Fibroblast of gingiva (primary cell): ENCODE measurements at regions not wholly inside any gene's neighbourhood (a gene's known extent, or its start where the extent isn't known, plus 50 kb on each side); places are given as distances from the start of the nearest gene placed in this dataset.
"Not testable (repeated sequence)": the region's sequence is repeated elsewhere in the genome, so short reads cannot be mapped to it uniquely, and the experiment has no call there.

Experiments used
- DNase-seq: peaks from one replicate; pipeline ENCODE4 v3.0.0-alpha.2; 2011; ENCODE audit warnings: low read depth

DNA sequence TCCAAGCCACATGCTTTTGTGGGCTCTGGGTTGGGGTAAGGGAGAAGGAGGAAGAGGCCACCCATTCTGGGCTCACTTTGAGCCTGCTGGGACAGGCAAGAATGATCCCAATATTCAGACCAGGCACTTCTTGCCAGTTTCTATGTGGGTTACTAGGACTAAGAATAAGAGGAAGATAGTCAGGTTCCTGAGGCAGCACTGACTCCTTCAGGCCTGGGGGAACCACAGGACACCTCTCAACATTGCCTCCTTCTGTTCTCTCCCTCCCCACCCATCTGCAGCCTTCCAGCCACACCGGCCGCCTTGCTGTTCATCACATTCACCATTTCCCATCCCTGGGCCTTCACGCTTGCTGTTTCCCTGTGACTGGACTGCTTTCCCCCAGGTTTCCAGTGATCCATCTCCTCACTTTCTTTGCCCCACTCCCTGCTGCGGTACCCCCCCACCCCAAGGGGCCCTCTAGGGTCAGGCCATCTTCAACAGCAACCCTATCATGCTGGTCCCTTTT lies 69.2 kb upstream of the SIRPA start:
- no peak for DNase-seq

- DNase-seq: no peak
Observed at GRCh38 chr20:1825507-1825906, 69.7 kb upstream of the SIRPA start.

- no peak for DNase-seq
Observed at GRCh38 chr20:1824834-1825233, 70.4 kb upstream of the SIRPA start.

DNA sequence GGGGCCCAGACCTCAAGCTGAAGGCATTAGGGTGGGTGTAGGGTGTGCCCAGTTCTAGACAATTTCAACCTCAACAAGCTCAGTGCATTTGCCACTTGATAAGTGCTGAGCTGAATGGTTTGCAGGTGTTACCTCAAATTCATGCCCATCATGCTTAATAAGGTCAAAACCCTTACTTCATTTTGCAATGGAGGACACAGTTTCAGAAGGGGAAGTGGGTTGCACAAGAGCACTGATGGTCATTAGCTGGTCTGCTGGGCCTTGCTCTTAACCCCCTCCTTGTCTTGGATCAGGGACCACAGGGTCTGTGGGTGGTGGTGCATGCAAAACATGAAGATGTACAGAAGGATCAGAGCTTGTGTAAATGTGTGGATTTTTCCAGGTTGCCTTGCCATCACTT lies 71.0 kb upstream of the SIRPA start:
- DNase-seq: no peak

GRCh38 chr20:1823450-1823844 lies 71.8 kb upstream of the SIRPA start:
- DNase-seq: no peak

GRCh38 chr20:1822564-1823449 lies 72.4 kb upstream of the SIRPA start:
- no peak for DNase-seq

- DNase-seq: no peak
Observed at GRCh38 chr20:1820138-1821079, 74.8 kb upstream of the SIRPA start.

- DNase-seq: no peak
Observed at GRCh38 chr20:1819311-1820137, 75.7 kb upstream of the SIRPA start.

GRCh38 chr20:1818895-1819294 lies 76.3 kb upstream of the SIRPA start:
- no peak for DNase-seq

DNA sequence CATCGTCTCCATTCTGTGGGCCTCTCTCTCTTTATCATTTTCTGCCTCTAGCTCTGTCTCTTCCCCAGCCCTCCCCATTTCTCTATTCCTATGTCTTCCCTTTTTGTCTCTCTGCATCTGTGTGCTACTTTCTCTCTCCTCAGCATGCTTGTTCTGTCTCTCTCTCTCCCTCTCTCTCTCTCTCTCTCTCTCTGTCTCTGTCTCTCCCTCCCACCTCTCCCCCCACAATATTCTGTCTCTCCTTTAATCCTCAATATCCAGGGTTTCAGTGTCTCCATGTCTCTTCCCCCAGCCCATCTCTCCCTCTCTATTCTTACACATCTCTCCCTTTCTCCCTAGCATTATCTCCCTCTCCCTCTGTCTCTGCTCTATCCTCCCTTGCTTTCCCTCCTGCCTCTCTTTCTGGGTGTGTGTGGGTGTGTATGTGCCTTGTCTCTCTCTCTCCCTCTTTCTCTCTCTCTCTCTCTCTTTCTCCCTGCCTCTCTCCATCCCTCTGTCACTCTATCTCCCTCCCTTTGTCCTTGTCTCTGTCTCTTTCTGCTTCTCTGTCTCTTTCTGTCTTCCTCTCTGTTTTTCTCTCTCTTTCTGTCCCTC lies 76.9 kb upstream of the SIRPA start:
- no peak for DNase-seq

DNA sequence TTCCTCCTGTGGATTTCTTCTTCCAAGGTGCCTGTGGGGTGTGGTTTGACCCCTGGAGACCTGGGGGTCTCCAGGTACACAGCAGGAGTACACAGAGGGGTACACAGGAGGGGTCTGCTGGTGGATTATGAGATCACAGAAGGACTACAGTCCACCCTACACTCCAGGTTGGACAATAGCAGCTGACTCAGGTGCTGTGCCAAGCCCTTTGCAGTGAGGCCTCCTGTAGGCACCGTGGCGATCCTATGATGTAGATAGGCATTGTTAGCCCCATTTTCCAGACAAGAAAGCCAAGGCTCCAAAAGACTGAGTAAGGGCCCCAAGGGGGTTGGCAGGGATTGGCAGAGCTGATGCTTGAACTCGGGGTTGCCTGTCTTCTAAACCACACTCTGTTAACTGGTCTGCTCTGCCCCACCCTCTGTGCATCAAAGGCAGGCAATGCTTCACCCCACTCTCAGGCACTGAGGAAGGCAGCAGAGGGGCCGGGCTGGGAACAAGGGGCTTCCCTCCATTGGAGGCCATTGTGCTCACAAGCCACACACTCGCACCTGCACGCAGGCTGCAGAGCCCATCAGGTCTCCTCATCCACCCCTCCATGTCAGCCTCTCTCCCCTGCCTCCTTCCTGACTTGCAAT lies 77.5 kb upstream of the SIRPA start:
- DNase-seq: no peak

DNA sequence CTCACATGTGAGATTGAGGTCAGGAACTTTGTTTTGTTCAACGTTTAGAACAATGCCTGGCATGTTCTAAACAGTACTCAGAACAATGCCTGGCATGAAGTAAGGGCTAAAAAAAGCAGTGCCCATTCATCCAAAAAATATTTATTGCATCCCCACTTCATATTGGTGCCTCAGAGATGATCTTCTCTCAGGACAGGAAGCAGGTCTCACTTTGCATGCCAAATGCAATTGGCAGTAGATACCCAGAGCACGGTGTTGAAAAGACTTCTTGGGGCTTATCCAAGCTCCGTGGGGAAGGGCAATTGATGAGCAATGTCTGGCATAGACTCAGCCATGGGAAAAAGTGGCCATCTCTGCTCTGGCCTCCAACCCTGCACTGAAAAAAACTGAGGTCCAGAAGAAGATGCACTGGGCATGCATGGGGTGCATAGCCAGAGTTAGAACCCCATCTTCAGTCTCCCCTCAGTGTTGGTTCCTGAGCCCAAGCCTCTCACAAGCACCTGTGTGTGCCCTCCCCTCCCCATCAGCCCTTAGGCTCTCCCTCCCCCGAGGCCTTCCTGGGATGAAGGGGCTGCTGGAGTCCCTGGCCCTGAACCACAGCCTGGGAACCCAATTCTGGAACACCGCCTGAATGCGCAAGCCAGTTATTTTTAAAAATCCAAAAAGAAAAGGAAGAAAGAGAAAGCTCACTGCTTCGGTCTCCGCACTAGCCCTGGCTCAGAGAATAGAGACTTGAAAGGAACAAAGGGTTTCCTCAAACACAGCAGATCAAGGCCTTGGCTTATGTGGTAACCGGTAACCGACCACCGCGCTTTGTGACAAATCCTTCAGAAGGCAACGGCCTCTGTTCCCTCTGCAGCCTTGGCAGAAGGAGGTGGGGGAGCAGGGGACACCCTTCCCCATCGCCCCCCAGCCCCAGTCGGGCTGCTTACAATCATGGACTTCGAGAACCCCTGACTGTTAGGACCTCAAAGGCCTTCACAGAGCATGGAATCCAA lies 78.5 kb upstream of the SIRPA start:
- peak; percentile 90 for DNase-seq

GRCh38 chr20:1815502-1816085 lies 79.6 kb upstream of the SIRPA start:
- DNase-seq: no peak

- DNase-seq: not testable (repeated sequence)
Observed at GRCh38 chr20:1814861-1815260, 80.3 kb upstream of the SIRPA start.

- no peak for DNase-seq
Observed at GRCh38 chr20:1813674-1814635, 81.3 kb upstream of the SIRPA start.

- peak; percentile 86 for DNase-seq
Observed at GRCh38 chr20:1813101-1813529, 82.1 kb upstream of the SIRPA start.

DNA sequence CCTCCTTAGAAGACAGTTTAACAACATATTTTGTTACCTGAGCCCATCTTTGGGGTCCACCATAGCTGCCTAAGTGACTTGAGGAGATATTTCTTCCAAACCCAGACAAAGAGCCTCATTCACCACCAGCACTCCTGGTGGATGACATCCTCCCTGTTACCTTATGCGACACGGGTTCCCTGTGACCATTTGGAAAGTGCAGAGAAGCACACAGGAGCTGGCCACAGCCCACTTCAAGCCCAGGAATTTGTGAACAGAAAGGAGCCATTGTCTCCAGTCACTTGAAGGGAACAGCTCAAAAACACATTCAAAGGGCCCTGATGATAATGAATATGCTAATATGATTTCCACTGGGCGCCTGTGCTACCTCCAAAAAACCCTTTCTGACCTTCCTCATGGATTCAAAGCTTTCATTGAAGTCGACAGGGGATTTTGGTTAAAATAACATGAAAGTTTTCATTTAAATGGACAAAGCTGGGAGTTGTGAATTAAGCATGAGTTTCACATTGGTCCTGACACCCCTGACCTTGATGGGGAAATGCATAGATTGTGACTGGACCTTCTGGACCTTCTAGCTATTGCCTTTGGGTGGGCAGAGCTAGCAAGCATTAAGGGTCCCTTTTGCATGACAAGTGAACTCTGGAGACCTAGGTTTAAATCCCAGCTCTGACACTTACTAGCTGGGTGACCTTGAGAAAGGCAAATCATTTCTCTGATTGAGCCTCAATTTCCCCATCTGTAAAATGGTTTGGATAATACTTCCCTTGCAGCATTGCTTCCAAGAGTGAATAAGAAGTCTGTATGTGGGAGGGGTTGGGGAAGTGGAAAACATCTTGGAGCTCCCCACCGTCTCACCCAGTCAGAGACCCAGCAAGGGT lies 83.3 kb upstream of the SIRPA start:
- no peak for DNase-seq
